Testis (tissue), 2 donors: ENCODE measurements at regions not wholly inside any gene's neighbourhood (a gene's known extent, or its start where the extent isn't known, plus 50 kb on each side); places are given as distances from the start of the nearest gene placed in this dataset.

ENCODE experiments used
- DNase-seq: peaks from one replicate; pipeline ENCODE4 v3.0.0-alpha.2; 2019
- H3K27ac ChIP-seq, 2 donors: fragments of 200-600 bp; sonication (generic); one replicate each; pipeline ENCODE4 v1.5.1; 2019
- H3K27me3 ChIP-seq: fragments of 200-600 bp; sonication (generic); one replicate; pipeline ENCODE4 v1.5.1; 2019
- H3K36me3 ChIP-seq: fragments of 200-600 bp; sonication (generic); one replicate; pipeline ENCODE4 v1.5.1; 2017; ENCODE audit warnings: low read depth; ENCODE audit errors: missing control alignments
- H3K4me1 ChIP-seq: fragments of 200-600 bp; sonication (generic); one replicate; pipeline ENCODE4 v1.5.1; 2019
- H3K4me3 ChIP-seq, 2 donors: fragments of 200-600 bp; sonication (generic); one replicate each; pipeline ENCODE4 v1.5.1; 2017 to 2019
- H3K9me3 ChIP-seq: fragments of 200-600 bp; sonication (generic); one replicate; pipeline ENCODE4 v1.5.1; 2017
- POLR2A ChIP-seq: fragments of 450-650 bp; IDR thresholded peaks from one replicate; pipeline ENCODE4 v1.6.1; 2017; ENCODE audit warnings: antibody characterized with exemption, mild to moderate bottlenecking, moderate library complexity
- WGBS, 2 donors: methylation state at CpG; one replicate each; pipeline ENCODE4 v1.1.5; 2018; 5-methylcytosine and 5-hydroxymethylcytosine counted together
- intact Hi-C: fragments of 100-400 bp; cut with DNase I; formaldehyde crosslinking; loops from one replicate; pipeline ENCODE4 v1.15.1; 2023; ENCODE audit warnings: low total_unique reads
- TF ChIP-seq, protein P1 (sequence below), 3 experiments: fragments of 450-650 bp in 2 of 3; fragments of 200-600 bp in 1 of 3; sonication (generic) in 1 of 3; IDR thresholded peaks; one replicate each; pipeline ENCODE4 v1.5.1; 2016 to 2019; ENCODE audit warnings: antibody characterized with exemption in 3 of 3, mild to moderate bottlenecking in 2 of 3, moderate library complexity in 1 of 3

DNA sequence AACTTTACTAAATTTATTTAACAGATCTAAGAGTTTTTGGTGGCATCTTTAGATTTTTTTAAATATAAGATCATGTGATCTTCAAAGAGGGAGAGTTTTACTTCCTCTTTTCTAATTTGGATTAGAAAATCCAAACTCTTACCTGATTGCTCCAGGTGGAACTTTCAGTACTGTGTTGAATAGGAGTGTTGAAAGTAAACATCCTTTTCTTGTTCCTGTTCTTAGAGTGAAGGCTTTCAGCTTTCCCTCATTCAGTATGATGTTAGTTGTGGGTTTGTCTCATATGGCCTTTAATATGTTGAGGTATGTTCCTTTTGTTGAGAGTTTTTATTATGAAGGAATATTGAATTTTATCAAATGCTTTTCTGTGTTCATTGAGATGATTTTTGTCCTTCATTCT is 650.0 kb upstream of the SGCD start:
- intact Hi-C loops = no loop called here
- Histone ChIP-seq H3K4me1 (no peaks in the 10 kb centered on the region), H3K36me3 (no peaks in the 10 kb centered on the region), H3K27me3 (no peaks in the 10 kb centered on the region), H3K9me3 (no peaks in the 10 kb centered on the region), H3K27ac (no peak overlapping the region), H3K4me3 (no peak overlapping the region)
- TF ChIP-seq, protein P1, sequence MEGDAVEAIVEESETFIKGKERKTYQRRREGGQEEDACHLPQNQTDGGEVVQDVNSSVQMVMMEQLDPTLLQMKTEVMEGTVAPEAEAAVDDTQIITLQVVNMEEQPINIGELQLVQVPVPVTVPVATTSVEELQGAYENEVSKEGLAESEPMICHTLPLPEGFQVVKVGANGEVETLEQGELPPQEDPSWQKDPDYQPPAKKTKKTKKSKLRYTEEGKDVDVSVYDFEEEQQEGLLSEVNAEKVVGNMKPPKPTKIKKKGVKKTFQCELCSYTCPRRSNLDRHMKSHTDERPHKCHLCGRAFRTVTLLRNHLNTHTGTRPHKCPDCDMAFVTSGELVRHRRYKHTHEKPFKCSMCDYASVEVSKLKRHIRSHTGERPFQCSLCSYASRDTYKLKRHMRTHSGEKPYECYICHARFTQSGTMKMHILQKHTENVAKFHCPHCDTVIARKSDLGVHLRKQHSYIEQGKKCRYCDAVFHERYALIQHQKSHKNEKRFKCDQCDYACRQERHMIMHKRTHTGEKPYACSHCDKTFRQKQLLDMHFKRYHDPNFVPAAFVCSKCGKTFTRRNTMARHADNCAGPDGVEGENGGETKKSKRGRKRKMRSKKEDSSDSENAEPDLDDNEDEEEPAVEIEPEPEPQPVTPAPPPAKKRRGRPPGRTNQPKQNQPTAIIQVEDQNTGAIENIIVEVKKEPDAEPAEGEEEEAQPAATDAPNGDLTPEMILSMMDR (IDR thresholded peaks at IDR 0.05) = no peak
- TF ChIP-seq POLR2A = no peak
- no peak for DNase-seq

DNA sequence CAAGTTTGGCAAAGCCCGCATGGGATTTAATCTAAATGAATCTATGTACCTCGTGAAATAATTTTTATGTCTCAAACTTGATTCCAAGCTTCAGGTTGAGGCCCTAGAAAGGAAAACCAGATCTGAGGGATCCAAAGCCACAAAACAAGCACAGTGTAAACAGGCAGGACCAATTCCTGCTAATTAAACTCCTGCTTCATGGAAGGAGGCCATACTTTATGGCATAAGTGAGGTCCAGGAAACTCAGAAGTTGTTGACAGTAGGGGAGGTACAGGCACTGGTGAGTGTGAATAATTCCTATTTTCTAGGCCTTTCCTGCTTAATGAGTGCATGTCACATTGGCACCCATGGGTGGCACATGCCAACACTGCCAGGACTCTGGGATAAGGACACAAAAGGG is 648.6 kb upstream of the SGCD start:
- Histone ChIP-seq H3K9me3 (no peaks in the 10 kb centered on the region), H3K4me3 (no peak overlapping the region), H3K4me1 (no peaks in the 10 kb centered on the region), H3K27me3 (no peaks in the 10 kb centered on the region), H3K27ac (no peak overlapping the region), H3K36me3 (no peaks in the 10 kb centered on the region)
- no peak for DNase-seq
- 83 to 86% methylated on average over 2 of the region's 2 CpGs for WGBS, 2 donors
- TF ChIP-seq, protein P1 (IDR thresholded peaks at IDR 0.05) = no peak
- no peak for TF ChIP-seq POLR2A
- intact Hi-C loops = no loop called here

DNA sequence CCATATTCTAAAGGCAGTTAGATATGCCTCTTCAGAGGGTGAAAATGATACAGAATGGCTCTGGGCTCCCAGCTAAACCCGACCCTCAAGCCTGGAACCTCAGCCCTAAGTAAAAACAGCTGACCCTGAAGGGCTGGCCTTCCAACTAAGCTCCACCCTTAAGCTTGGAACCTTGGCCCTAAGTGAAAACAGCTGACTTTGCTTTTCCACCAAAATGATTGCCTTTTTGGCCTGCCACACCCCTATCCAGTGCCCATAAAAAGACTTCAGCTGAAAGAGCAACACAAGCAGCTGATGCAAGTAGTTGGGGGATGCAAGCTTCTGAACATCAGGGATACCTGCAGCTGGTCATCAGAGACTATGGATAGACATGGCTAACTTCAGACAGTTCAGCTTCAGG is 647.4 kb upstream of the SGCD start:
- Histone ChIP-seq H3K4me3 (no peak overlapping the region), H3K27me3 (no peaks in the 10 kb centered on the region), H3K36me3 (no peaks in the 10 kb centered on the region), H3K27ac (no peak overlapping the region), H3K9me3 (no peaks in the 10 kb centered on the region), H3K4me1 (no peaks in the 10 kb centered on the region)
- 60 to 75% methylated on average over 1 of the region's 1 CpG for WGBS, 2 donors
- intact Hi-C loops = no loop called here
- no peak for TF ChIP-seq POLR2A
- TF ChIP-seq, protein P1 (IDR thresholded peaks at IDR 0.05) = no peak
- DNase-seq = no peak

DNA sequence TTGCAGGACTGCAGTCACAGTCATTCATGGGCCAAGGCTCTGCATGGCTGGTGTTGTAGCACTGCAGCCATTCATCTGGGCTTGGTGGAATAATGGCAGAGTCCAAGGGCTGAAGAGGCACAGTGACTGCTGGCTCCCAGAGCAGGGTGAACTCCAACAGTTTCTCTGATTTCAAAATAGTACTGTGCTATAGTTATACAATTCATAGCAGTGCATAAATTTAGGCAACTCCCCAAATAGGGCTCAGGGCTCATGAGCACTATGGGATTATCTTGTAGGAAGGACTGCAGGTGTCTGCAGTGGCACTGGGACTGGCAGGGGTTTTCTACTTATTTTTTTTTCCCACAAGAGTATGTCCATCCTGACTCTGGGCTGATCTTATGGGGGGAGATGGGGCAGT is 642.5 kb upstream of the SGCD start:
- Histone ChIP-seq H3K9me3 (no peaks in the 10 kb centered on the region), H3K4me1 (no peaks in the 10 kb centered on the region)

DNA sequence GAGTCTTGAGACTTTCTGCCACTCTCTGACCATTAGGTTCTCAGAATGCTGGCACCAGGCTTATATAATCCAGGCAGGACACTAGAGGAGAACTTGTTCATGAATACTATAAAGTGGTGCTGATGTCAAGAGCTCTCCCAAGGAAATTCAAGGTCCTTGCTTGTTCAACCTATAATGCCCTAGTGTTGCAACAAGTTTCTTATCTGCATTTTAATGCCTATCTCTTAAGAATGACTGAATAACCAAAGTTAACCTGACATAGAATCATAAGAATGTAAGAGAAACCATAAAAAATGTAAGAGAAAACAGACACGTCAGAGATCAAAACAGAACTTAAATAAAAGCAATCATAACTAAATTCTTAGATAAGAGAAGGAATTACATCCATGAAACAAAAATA is 640.8 kb upstream of the SGCD start:
- Histone ChIP-seq H3K36me3 (no peaks in the 10 kb centered on the region), H3K27me3 (no peaks in the 10 kb centered on the region), H3K27ac (no peak overlapping the region), H3K9me3 (no peaks in the 10 kb centered on the region), H3K4me3 (no peak overlapping the region), H3K4me1 (no peaks in the 10 kb centered on the region)
- no peak for DNase-seq
- TF ChIP-seq, protein P1 (IDR thresholded peaks at IDR 0.05) = no peak
- no peak for TF ChIP-seq POLR2A
- 0 to 38% methylated on average over 1 of the region's 1 CpG for WGBS, 2 donors
- intact Hi-C loops = no loop called here

More for the DNA sequence above, 642.5 kb upstream of the SGCD start:
- intact Hi-C loops = no loop called here
- Histone ChIP-seq H3K4me3 (no peak overlapping the region), H3K27ac (no peak overlapping the region), H3K27me3 (no peaks in the 10 kb centered on the region), H3K36me3 (no peaks in the 10 kb centered on the region)
- no peak for DNase-seq
- TF ChIP-seq POLR2A = no peak
- TF ChIP-seq, protein P1 (IDR thresholded peaks at IDR 0.05) = no peak
